ENCODE measurements at regions not wholly inside any gene's neighbourhood (a gene's known extent, or its start where the extent isn't known, plus 50 kb on each side); places are given as distances from the start of the nearest gene placed in this dataset.

DNA sequence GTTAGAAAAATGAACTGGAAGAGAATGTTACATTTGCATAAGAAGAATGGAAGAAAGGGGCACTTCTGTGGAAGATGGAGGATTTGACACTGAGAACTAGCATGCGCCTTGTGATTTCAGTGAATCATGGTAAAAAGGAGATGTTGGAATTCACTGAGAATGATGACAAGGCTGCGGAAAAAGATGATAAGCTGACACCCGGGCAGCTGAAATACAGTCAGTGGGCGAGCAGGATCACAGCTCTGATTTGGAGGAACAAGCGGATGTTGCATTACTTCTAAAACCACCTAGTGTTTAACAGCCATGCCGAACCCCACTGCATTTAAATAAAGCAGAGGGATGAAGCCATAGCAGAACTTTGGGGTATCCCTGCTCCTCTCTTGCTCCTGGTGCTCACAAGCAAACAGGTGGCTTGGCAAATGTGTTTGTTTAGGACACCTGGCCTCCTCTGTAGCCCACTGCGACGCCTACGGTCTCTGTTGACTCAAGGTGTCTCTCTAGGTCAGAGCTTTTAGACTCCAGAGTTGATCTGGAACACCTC is 134.9 kb downstream of the NDUFA10 start (continued):
- no peak for TF ChIP-seq ZNF398 (tag by site-specific recombination; IDR thresholded peaks at IDR 0.05)
- no peak for TF ChIP-seq ZNF366 (tag by site-specific recombination; conservative IDR thresholded peaks at IDR 0.05)

GRCh38 chr2:239889641-239890121 is 135.5 kb downstream of the NDUFA10 start:
- no peaks in the 10 kb centered on the region for H3K4me1 ChIP-seq (ENCODE audit: control insufficient read depth, insufficient read depth, low read length)
- no peaks in the 10 kb centered on the region for H3K9me3 ChIP-seq (ENCODE audit: control insufficient read depth, insufficient read depth, low read depth, low read length)
- no peak overlapping the region for H3K27ac ChIP-seq (ENCODE audit: extremely low read depth, low read depth, low read length)
- H3K36me3 ChIP-seq (ENCODE audit: control insufficient read depth in 2 of 2, insufficient read depth in 1 of 2, low read length in 2 of 2), result no peaks in the 10 kb centered on the region
- ChIA-PET POLR2A (no interaction called here), CTCF (interaction anchor here (1.6 kb wide), 1 partner anchor 65 kb away, joined by 4 read pairs; no protein-coding TSS in a partner anchor)
- no peak overlapping the region for H3K4me3 ChIP-seq (ENCODE audit: low read depth, low read length)
- no peak for TF ChIP-seq PRDM4 (tag by site-specific recombination; IDR thresholded peaks at IDR 0.05)
- TF ChIP-seq SCRT1 (tag by site-specific recombination; IDR thresholded peaks at IDR 0.05; ENCODE audit: borderline replicate concordance), result no peak
- TF ChIP-seq ZNF837 (tag by site-specific recombination; IDR thresholded peaks at IDR 0.05), result no peak
- TF ChIP-seq ZNF174 (tag by site-specific recombination; IDR thresholded peaks at IDR 0.05), result no peak
- TF ChIP-seq ZNF776 (tag by site-specific recombination; IDR thresholded peaks at IDR 0.05; ENCODE audit: borderline replicate concordance), result no peak
- TF ChIP-seq, protein P1, sequence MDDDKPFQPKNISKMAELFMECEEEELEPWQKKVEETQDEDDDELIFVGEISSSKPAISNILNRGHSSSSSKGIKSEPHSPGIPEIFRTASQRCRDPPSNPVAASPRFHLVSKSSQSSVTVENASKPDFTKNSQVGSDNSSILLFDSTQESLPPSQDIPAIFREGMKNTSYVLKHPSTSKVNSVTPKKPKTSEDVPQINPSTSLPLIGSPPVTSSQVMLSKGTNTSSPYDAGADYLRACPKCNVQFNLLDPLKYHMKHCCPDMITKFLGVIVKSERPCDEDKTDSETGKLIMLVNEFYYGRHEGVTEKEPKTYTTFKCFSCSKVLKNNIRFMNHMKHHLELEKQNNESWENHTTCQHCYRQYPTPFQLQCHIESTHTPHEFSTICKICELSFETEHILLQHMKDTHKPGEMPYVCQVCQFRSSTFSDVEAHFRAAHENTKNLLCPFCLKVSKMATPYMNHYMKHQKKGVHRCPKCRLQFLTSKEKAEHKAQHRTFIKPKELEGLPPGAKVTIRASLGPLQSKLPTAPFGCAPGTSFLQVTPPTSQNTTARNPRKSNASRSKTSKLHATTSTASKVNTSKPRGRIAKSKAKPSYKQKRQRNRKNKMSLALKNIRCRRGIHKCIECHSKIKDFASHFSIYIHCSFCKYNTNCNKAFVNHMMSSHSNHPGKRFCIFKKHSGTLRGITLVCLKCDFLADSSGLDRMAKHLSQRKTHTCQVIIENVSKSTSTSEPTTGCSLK (tag by site-specific recombination; IDR thresholded peaks at IDR 0.05), result no peak
- no peak for TF ChIP-seq ZNF555 (tag by site-specific recombination; conservative IDR thresholded peaks at IDR 0.05)
- TF ChIP-seq, protein P2, sequence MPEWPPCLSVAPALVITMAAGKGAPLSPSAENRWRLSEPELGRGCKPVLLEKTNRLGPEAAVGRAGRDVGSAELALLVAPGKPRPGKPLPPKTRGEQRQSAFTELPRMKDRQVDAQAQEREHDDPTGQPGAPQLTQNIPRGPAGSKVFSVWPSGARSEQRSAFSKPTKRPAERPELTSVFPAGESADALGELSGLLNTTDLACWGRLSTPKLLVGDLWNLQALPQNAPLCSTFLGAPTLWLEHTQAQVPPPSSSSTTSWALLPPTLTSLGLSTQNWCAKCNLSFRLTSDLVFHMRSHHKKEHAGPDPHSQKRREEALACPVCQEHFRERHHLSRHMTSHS (tag by site-specific recombination; IDR thresholded peaks at IDR 0.05), result no peak
- no peak for TF ChIP-seq MYNN (tag by site-specific recombination; IDR thresholded peaks at IDR 0.05; ENCODE audit: borderline replicate concordance)
- TF ChIP-seq ZNF658 (tag by site-specific recombination; IDR thresholded peaks at IDR 0.05), result no peak

DNA sequence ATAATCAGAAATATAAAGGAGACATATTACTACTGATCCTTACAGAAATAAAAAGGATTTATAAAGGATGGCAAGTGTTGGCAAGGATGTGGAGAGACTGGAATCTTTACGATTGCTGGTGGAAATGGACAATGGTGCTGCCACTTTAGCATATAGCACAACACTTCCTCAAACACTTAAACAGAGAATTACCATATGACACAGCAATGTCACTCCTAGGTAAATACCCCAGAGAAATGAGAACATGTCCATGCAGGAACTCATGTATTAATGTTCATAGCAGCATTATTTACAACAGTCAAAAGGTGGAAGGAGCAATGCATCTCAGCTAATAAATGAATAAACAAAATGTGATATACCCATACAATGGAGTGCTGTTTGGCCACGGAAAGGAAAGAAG is 137.5 kb downstream of the NDUFA10 start:
- Histone ChIP-seq H3K4me1 (ENCODE audit: control insufficient read depth, insufficient read depth, low read length) (no peaks in the 10 kb centered on the region), H3K4me3 (ENCODE audit: low read depth, low read length) (no peak overlapping the region), H3K27ac (ENCODE audit: extremely low read depth, low read depth, low read length) (no peak overlapping the region), H3K9me3 (ENCODE audit: control insufficient read depth, insufficient read depth, low read depth, low read length) (no peaks in the 10 kb centered on the region), H3K36me3 (ENCODE audit: control insufficient read depth in 2 of 2, insufficient read depth in 1 of 2, low read length in 2 of 2) (no peaks in the 10 kb centered on the region)
- ChIA-PET CTCF (no interaction called here), POLR2A (no interaction called here)
- TF ChIP-seq ZBTB20 (tag by site-specific recombination; IDR thresholded peaks at IDR 0.05), result no peak
- no peak for TF ChIP-seq ZNF830 (tag by site-specific recombination; IDR thresholded peaks at IDR 0.05; ENCODE audit: low read depth)
- TF ChIP-seq, protein P3, sequence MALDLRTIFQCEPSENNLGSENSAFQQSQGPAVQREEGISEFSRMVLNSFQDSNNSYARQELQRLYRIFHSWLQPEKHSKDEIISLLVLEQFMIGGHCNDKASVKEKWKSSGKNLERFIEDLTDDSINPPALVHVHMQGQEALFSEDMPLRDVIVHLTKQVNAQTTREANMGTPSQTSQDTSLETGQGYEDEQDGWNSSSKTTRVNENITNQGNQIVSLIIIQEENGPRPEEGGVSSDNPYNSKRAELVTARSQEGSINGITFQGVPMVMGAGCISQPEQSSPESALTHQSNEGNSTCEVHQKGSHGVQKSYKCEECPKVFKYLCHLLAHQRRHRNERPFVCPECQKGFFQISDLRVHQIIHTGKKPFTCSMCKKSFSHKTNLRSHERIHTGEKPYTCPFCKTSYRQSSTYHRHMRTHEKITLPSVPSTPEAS (tag by site-specific recombination; IDR thresholded peaks at IDR 0.05), result no peak
- TF ChIP-seq ZNF133 (tag by site-specific recombination; IDR thresholded peaks at IDR 0.05), result no peak

Data from HEK293 (cell line).